ENCODE measurements at regions not wholly inside any gene's neighbourhood (a gene's known extent, or its start where the extent isn't known, plus 50 kb on each side); places are given as distances from the start of the nearest gene placed in this dataset.
A peak's percentile ranks its signal among the peaks of the same experiment; 100 is the strongest.

- no peak for DNase-seq (ENCODE audit: low read depth)
Observed at GRCh38 chr2:126774761-126775160, 118.8 kb downstream of the GYPC start.

- no peak for DNase-seq (ENCODE audit: low read depth)
Observed at GRCh38 chr2:126775300-126775985, 119.5 kb downstream of the GYPC start.

GRCh38 chr2:126776255-126776654 is 120.3 kb downstream of the GYPC start:
- DNase-seq (ENCODE audit: low read depth): no peak

DNA sequence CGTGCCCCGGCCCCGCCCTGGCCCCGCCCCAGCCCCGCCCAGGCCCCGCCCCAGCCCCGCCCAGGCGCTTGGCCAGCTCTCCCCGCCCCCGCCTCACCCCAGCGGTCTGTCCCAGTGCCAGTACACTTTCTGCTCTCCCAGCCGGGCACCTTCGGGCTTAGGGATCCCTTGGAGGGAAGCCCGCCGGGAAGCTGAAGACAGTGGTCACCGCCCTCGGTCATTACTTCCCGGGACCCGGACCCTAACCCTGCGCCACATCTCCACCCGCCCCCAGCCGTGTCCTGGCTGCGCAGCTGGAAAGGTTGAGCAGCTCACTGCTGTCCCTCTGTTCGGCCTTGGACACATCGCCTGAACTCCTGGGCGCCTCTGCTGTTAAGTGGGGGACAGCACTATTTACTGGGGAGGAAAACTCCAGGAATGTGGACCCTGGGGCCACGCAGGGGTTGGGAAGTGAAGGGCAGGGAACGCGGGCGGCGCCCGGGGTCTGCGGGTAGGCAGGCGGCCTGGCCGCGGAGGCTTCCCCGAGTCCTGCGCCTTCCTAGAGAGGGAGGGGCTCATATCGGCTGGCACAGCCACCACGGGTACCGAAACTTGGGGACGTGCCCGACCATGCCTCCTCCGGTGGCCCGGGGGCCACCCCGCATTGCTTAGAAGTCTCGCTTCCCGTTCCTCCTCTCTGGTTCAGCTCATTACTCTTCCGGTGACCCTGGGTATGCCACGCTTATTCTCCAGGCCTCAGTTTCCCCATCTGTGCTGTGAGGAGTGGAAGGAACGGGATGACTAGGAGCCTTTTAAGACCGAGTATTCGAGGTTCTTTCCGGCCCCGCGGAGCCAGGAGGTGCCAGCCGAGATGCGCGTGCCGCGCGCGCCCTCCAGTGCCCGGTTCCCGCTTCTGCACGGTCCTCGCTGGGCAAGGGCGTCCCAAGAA is 121.0 kb downstream of the GYPC start:
- DNase-seq (ENCODE audit: low read depth): peak; percentile 64

- no peak for DNase-seq (ENCODE audit: low read depth)
Observed at GRCh38 chr2:126777620-126777978, 121.1 kb upstream of the TEX51 start.

DNA sequence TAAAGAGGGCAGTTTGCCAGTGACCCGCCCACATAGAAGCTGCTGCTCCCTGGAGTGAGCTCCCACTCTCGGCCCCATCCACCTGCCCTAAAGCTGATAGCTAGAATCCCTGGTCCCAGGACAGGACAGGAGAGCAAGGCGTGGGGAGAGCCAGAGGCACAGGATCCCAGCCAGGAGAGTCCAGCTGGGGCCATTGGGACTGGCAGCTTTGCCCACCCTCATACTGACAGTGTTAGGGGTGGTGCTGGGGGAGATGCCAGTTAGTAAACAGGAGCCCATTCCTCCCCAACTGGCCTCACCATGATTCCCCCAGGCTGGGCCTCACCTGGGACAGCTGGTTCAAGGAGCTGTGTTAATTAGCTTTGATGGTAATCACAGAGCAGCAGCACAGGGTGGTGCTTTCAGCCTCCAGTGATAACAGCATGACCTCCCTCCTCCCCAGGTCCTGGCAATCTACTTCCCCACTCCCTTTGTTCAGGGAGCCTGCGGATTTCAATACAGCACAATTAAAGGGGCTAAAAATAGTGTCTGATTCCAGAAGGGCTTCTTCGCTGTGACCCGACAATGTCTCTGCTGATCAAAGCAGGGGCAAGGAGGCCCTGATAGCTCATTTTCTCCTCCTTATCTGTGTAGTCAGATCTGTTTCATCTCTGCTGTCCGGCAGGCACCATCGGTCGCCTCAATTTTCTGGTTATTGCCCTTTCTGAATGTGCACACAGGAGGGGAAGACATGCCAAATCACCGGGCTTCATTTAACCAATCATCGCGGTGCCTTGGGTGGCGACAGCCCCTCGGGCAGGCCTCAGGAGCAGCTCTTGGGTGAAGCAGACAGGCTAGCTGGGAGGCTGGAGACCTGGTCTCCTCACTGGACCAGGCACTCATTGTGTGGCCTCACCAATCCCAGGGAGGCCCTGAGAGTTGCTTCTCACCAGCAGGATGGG is 119.9 kb upstream of the TEX51 start:
- DNase-seq (ENCODE audit: low read depth): no peak

DNA sequence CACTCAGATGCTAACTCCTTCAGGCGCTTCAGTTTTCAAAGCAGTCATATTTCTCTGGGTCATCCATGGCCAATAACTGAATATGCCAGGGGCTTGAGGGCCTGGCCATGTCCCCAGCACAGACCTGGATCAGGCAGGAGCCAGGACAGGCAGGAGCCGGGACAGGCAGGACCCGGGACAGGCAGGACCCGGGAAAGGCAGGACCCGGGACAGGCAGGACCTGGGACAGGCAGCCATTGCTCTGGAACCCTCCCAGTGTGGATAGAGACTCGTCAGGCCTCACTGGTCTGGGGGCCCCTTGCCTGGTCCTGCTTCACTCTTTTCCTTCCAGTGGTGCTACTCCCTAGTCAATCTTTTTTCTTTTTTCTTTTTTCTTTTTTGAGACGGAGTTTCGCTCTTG is 117.5 kb upstream of the TEX51 start:
- no peak for DNase-seq (ENCODE audit: low read depth)

- no peak for DNase-seq (ENCODE audit: low read depth)
Observed at GRCh38 chr2:126781806-126782205, 116.9 kb upstream of the TEX51 start.

DNA sequence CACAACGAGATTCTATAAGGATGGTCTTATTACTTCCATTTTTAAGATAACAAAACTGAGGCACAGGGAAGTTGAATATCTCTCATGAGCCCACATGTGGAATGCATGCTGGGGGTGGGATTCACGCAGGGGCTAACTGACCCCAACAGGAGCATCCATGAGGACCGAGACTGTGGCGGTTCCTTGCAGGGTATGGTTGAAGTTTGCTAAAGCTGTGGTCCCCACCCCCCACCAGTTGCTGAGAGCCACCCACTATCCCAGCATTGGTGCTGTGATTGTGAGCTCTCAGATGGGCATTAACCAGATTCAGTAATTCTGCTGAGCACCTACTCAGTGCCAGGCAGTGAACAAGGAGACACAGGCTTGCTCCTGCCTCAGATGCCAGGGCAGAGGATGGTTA is 116.0 kb upstream of the TEX51 start:
- DNase-seq (ENCODE audit: low read depth): no peak

DNA sequence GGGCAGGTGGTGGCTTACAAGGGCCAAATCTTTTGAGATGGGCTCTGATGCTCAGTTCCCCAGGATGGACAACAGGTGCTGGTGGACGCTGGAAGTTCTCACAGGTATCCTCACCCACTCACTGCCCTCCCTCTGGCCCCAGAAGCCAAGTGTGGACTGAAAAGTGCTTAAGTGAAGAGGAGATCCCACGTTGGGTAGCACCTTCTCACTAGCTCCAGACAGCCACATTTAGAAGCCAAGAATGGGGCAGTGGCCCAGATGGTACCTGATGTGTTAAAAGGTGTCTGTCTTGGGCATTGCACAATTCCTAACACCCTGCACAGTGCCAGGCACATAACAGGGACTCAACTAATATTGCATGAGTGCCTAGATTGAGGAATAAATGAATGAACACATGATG is 115.3 kb upstream of the TEX51 start:
- no peak for DNase-seq (ENCODE audit: low read depth)

- DNase-seq (ENCODE audit: low read depth): no peak
Observed at GRCh38 chr2:126784045-126784444, 114.6 kb upstream of the TEX51 start.

DNA sequence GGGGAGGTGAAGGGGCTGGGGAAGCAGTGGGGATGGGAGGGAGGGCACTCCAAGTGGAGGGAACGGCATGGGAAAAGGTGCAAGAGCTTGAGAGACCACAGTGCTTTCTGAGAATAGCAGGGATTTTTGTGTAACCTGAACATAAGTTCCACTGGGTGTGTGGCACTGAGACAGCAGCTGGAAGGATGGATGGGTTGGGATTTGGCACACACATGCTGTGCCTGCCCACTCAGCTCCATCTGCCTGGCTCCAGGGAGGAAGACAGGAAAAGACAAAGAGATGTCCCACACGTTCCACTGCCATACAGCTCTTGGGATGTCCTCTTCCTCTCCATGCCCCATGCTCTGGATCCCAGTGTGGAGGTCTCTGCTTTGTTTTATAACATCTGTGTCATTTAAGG is 114.1 kb upstream of the TEX51 start:
- DNase-seq (ENCODE audit: low read depth): no peak

GRCh38 chr2:126785236-126785635 is 113.5 kb upstream of the TEX51 start:
- DNase-seq (ENCODE audit: low read depth): no peak

GRCh38 chr2:126785862-126786261 is 112.8 kb upstream of the TEX51 start:
- no peak for DNase-seq (ENCODE audit: low read depth)

DNA sequence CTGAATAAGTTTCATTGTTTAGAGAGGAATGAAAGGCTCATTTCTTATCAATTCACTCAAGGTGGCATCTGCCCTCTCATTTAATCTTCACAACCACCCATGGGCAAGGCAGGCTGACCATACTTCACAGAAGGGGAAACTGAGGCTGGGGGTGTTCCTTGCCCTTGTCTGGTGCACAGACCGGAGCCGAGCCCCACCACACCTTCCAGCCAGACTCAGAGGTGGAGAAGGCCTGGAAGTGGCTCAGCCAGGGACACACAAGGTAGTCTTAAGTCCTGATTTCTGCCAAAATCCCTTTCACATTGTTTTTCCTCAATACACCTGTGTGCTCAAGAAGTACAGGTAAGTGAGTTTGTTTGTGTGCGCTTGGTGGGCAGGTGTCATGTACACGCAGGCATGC is 111.9 kb upstream of the TEX51 start:
- DNase-seq (ENCODE audit: low read depth): no peak

DNA sequence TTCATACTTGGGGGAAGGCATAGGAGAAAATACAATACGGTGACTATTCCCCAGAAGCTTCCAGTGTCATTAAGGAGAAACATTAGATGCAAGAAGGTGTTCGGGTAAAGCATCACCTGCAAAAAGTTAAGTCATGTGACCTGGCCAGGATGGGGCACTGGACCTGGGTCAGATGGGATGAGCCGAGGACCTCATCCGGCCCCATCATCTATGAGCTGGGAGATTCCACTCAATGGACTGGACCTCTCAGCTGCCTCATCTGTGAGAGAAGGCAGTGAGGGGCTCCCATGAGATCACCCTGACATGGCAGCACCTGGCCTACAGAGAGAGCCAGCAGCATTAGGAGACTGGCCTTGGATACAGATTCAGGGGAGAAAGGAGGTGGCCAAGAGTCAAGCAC is 111.4 kb upstream of the TEX51 start:
- no peak for DNase-seq (ENCODE audit: low read depth)

DNA sequence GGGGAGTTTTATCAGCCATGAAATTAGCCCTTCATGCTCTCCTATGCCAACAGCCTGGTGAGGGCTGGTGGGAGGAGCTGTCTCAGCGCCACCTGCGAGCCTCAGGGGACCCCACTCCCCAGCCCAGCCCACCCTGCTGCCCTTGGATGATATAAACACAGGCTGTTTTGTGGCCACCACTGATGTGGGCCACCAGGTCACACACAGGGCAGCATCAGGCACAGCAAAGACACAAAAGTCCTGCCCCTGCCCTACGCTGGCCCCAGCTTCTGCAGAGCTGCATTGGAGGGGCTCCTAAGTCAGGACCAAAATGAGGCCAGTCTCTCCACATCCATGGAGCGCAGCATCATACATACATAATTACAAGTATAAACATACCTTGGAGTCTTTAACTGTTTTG is 110.6 kb upstream of the TEX51 start:
- DNase-seq (ENCODE audit: low read depth): no peak

GRCh38 chr2:126788652-126789051 is 110.0 kb upstream of the TEX51 start:
- DNase-seq (ENCODE audit: low read depth): no peak

DNA sequence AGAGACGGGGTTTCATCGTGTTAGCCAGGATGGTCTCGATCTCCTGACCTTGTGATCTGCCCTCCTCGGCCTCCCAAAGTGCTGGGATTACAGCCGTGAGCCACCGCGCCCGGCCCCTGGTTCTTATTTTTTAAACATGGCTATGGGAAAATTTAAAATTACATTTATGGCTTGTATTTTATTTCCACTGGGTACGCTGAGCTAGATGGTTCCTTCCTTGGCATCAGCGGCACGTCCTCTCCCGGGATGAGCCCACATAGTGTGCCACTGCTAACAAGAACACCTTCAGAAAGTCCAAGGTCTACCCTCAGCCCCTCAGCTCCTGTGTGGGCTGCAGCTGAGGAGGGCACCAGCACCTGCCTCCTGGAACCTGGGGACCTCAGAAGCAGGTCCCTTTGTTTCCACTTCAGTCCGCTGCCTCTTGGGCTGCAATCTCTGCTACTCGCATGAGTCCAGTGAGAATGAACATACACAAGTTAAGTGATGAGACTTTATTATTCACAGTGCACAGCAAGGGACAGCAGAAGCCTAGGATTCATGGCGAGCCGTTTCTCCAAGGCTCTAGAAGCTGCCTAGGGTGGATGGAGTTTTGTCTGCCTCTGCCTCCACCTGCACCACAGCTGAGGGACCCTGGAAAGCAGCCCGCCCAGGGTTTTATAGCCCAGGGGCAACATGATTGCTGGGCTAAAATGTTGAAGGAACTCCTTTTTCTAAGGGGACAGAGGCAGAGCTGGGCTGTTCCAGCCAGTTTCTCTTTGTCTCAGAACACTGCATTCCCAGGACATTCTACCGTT is 107.5 kb upstream of the TEX51 start:
- no peak for DNase-seq (ENCODE audit: low read depth)

GRCh38 chr2:126792186-126792585 is 106.5 kb upstream of the TEX51 start:
- no peak for DNase-seq (ENCODE audit: low read depth)

GRCh38 chr2:126792993-126793392 is 105.7 kb upstream of the TEX51 start:
- no peak for DNase-seq (ENCODE audit: low read depth)
